Naive thymus-derived CD4-positive, alpha-beta T cell (primary cell): ENCODE measurements at regions not wholly inside any gene's neighbourhood (a gene's known extent, or its start where the extent isn't known, plus 50 kb on each side); places are given as distances from the start of the nearest gene placed in this dataset.
"Not testable (repeated sequence)": the region's sequence is repeated elsewhere in the genome, so short reads cannot be mapped to it uniquely, and the experiment has no call there.

Experiments
- ATAC-seq: fragments of 150-1000 bp; cut with Tn5 transposase; 2 replicates; pipeline ENCODE4 v1.10.0; 2021; ENCODE audit warnings: mild to moderate bottlenecking, moderate library complexity
- CTCF ChIA-PET: fragments of 350-600 bp; sonication (Branson Sonifier 250); formaldehyde crosslinking; loops from one replicate; lab custom pipeline; 2021; ENCODE audit warnings: antibody characterized with exemption; lab: Charles Lee
- POLR2A ChIA-PET: fragments of 350-600 bp; sonication (Branson Sonifier 250); formaldehyde crosslinking; loops from one replicate; lab custom pipeline; 2021; ENCODE audit warnings: antibody characterized with exemption, inconsistent platforms; lab: Charles Lee
- DNase-seq, 9 donors: peaks; one replicate each; pipeline versions ENCODE4 v3.0.0 to v3.0.0-alpha.2; 2020 to 2022; ENCODE audit warnings: mixed read lengths in 1 of 9
- H3K27ac ChIP-seq: one replicate; pipeline ENCODE4 v1.7.0; 2013; ENCODE audit warnings: mild to moderate bottlenecking, low read depth, low read length, moderate library complexity
- H3K27me3 ChIP-seq, 2 donors: one replicate each; pipeline ENCODE4 v1.7.0; 2013; ENCODE audit warnings: low read length in 2 of 2, mild to moderate bottlenecking in 2 of 2, moderate library complexity in 2 of 2; ENCODE audit not compliant: control insufficient read depth in 2 of 2, insufficient read depth in 2 of 2
- H3K36me3 ChIP-seq, 3 experiments: 1 replicate in 2 of 3; 2 replicates in 1 of 3; pipeline ENCODE4 v1.7.0; 2013; ENCODE audit warnings: low read length in 3 of 3, mild to moderate bottlenecking in 3 of 3, moderate library complexity in 1 of 3; ENCODE audit not compliant: insufficient read depth in 3 of 3, control insufficient read depth in 2 of 3
- H3K4me1 ChIP-seq, 2 donors: one replicate each; pipeline ENCODE4 v1.7.0; 2013; ENCODE audit warnings: low read length in 2 of 2, mild to moderate bottlenecking in 2 of 2, moderate library complexity in 1 of 2; ENCODE audit not compliant: control insufficient read depth in 2 of 2, insufficient read depth in 2 of 2
- H3K4me3 ChIP-seq: 2 replicates; pipeline ENCODE4 v1.7.0; 2013; ENCODE audit warnings: mild to moderate bottlenecking, low read length
- H3K9me3 ChIP-seq, 3 experiments: 1 replicate in 2 of 3; 2 replicates in 1 of 3; pipeline ENCODE4 v1.7.0; 2013; ENCODE audit warnings: low read length in 3 of 3; ENCODE audit not compliant: control insufficient read depth in 2 of 3
- H3K27ac Mint-ChIP-seq, 9 donors: one replicate each; pipeline ENCODE4 v1.8.0; 2020 to 2022; ENCODE audit warnings: mixed read lengths in 9 of 9, mild to moderate bottlenecking in 8 of 9, moderate library complexity in 5 of 9, inconsistent platforms in 2 of 9
- H3K27me3 Mint-ChIP-seq, 5 donors: one replicate each; pipeline ENCODE4 v1.8.0; 2021 to 2022; ENCODE audit warnings: mixed read lengths in 5 of 5, mild to moderate bottlenecking in 1 of 5
- H3K36me3 Mint-ChIP-seq, 5 donors: one replicate each; pipeline ENCODE4 v1.8.0; 2020 to 2022; ENCODE audit warnings: mixed read lengths in 5 of 5, mild to moderate bottlenecking in 3 of 5, inconsistent platforms in 1 of 5
- H3K4me1 Mint-ChIP-seq, 7 donors: one replicate each; pipeline ENCODE4 v1.8.0; 2020 to 2022; ENCODE audit warnings: mixed read lengths in 7 of 7, mild to moderate bottlenecking in 3 of 7, inconsistent platforms in 1 of 7
- H3K4me3 Mint-ChIP-seq, 10 donors: one replicate each; pipeline ENCODE4 v1.8.0; 2020 to 2022; ENCODE audit warnings: mild to moderate bottlenecking in 10 of 10, mixed read lengths in 10 of 10, moderate library complexity in 6 of 10, inconsistent platforms in 2 of 10
- H3K9me3 Mint-ChIP-seq, 11 donors: one replicate each; pipeline ENCODE4 v1.8.0; 2020 to 2022; ENCODE audit warnings: mixed read lengths in 11 of 11, mild to moderate bottlenecking in 4 of 11, inconsistent platforms in 1 of 11, moderate library complexity in 1 of 11
- intact Hi-C, 2 donors: fragments of 100-400 bp; cut with micrococcal nuclease; formaldehyde crosslinking; loops; one replicate each; pipeline ENCODE4 v1.15.1; 2023

DNA sequence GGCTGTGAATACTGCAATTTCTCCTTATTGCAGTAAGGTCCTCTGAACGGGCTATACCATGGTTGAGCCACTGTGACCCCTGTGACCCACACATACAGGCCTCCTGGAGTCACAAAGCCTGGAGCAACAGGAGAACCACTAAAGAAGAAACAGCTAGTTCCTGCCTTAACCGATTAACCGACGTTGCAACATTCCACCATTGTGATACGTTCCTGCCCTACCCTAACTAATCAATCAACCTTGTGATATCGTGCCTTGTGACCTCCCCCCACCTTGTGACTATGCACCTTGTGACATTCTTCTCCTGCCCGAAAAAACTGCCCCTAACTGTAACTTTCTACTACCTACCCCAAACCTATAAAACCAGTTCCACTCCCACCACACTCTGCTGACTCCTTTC, 301.5 kb upstream of the MAGEB16 start:
- H3K36me3 Mint-ChIP-seq, DNase-seq, H3K27me3 Mint-ChIP-seq, H3K27me3 ChIP-seq, H3K9me3 Mint-ChIP-seq, intact Hi-C loops, H3K27ac ChIP-seq, POLR2A ChIA-PET, H3K9me3 ChIP-seq, H3K4me3 ChIP-seq, H3K4me1 ChIP-seq, CTCF ChIA-PET, H3K27ac Mint-ChIP-seq, ATAC-seq, H3K4me3 Mint-ChIP-seq, H3K4me1 Mint-ChIP-seq, H3K36me3 ChIP-seq: not testable (repeated sequence)

DNA sequence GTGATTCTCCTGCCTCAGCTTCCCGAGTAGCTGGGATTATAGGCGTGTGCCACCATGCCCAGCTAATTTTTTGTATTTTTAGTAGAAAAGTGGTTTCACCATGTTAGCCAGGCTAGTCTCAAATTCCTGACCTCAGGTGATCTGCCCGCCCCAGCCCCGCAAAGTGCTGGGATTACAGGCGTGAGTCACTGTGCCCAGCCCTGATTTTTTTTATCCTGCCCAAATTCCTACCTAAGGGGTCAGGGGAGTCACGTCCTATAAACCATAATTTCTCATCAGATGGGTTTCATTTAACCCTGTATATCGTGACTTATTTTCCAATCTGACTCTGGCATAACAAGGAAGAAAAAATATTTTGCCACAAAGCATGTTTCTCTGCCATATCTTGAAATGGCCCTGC, 300.7 kb upstream of the MAGEB16 start:
- H3K9me3 Mint-ChIP-seq, DNase-seq, intact Hi-C loops, H3K4me1 Mint-ChIP-seq, H3K27ac Mint-ChIP-seq, CTCF ChIA-PET, H3K27ac ChIP-seq, H3K36me3 Mint-ChIP-seq, H3K4me3 ChIP-seq, H3K9me3 ChIP-seq, ATAC-seq, H3K4me1 ChIP-seq, H3K4me3 Mint-ChIP-seq, H3K36me3 ChIP-seq, H3K27me3 ChIP-seq, H3K27me3 Mint-ChIP-seq, POLR2A ChIA-PET: not testable (repeated sequence)

DNA sequence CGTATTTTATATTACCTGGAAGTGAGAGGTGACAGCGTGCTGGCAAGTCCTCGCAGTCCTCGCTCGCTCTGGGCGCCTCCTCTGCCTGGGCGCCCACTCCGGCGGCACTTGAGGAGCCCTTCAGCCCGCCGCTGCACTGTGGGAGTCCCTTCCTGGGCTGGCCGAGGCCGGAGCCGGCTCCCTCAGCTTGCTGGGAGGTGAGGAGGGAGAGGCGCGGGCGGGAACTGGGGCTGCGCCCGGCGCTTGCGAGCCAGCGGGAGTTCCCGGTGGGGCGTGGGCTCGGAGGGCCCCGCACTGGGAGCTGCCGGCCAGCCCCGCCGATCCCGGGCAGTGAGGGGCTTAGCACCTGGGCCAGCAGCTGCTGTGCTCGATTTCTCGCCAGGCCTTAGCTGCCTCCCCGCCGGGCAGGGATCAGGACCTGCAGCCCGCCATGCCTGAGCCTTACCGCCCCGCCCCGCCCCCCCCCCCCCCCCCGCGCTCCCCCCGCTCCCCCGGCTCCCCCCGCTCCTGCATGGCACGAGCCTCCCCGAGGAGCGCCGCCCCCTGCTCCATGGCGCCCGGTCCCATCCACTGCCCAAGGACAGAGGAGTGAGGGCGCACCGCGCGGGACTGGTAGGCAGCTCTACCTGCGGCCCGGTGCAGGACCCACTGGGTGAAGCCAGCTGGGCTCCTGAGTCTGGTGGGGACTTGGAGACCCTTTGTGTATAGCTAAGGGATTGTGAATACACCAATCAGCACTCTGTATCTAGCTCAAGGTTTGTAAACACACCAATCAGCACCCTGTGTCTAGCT, 298.9 kb upstream of the MAGEB16 start:
- H3K4me3 Mint-ChIP-seq, result no peak overlapping the region
- intact Hi-C loops, result no loop called here
- no peak for DNase-seq
- Histone ChIP-seq H3K9me3 (no peaks in the 10 kb centered on the region), H3K27ac (no peak overlapping the region), H3K36me3 (no peaks in the 10 kb centered on the region), H3K4me1 (no peaks in the 10 kb centered on the region), H3K27me3 (no peaks in the 10 kb centered on the region), H3K4me3 (no peak overlapping the region)
- no peaks in the 10 kb centered on the region for H3K36me3 Mint-ChIP-seq
- H3K4me1 Mint-ChIP-seq, result no peaks in the 10 kb centered on the region
- no peak for ATAC-seq
- ChIA-PET CTCF (interaction anchor here (0.6 kb wide), 1 partner anchor 1438 kb away, joined by 3 read pairs; no protein-coding TSS in a partner anchor), POLR2A (no interaction called here)
- H3K27ac Mint-ChIP-seq, result no peak overlapping the region
- no peaks in the 10 kb centered on the region for H3K27me3 Mint-ChIP-seq
- peaks cover 0 to 5% (median 0%) of the 10 kb centered on the region in 11 donors for H3K9me3 Mint-ChIP-seq

DNA sequence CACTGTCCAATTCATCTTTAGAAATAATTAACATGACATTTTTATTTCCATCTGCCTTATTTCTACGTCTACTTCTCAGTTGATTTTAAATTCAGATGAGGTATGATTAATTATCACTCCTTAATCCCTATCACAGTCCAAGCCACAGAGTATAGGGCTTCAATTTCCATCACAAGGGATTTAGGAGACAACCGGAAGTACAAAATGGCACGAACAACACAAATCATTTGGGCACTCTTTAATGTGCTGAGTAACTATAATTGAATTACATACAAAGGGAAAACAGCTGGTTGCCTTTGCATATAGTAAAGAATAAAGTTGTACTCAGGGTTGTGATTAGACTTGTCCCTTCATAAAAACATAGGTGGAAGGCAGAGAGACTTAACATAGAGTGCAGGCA, 290.4 kb upstream of the MAGEB16 start:
- Histone ChIP-seq H3K4me3 (no peak overlapping the region), H3K27me3 (no peaks in the 10 kb centered on the region), H3K4me1 (no peaks in the 10 kb centered on the region), H3K36me3 (no peaks in the 10 kb centered on the region), H3K9me3 (no peaks in the 10 kb centered on the region), H3K27ac (no peak overlapping the region)
- peaks cover 0 to 4% (median 0%) of the 10 kb centered on the region in 11 donors for H3K9me3 Mint-ChIP-seq
- no peaks in the 10 kb centered on the region for H3K27me3 Mint-ChIP-seq
- no peaks in the 10 kb centered on the region for H3K36me3 Mint-ChIP-seq
- H3K4me3 Mint-ChIP-seq, result no peak overlapping the region
- no peaks in the 10 kb centered on the region for H3K4me1 Mint-ChIP-seq
- intact Hi-C loops, result no loop called here
- ATAC-seq, result no peak
- ChIA-PET POLR2A (no interaction called here), CTCF (no interaction called here)
- DNase-seq, result no peak
- no peak overlapping the region for H3K27ac Mint-ChIP-seq

DNA sequence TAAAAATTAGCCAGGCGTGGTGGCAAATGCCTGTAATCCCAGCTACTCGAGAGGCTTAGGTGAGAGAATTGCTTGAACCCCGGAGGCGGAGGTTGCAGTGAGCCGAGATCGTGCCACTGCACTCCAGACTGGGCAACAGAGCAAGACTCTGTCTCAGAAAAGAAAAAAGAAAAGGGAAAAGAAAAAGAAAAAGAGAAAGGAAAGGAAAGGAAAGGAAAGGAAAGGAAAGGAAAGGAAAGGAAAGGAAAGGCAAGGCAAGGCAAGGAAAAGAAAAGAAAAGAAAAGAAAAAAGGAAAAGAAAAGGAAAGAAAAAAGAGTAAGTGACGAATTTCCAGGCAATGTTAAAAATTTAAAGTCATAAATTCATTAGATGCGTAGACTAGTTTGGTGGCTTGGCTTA, 250.1 kb upstream of the MAGEB16 start:
- H3K4me3 Mint-ChIP-seq, intact Hi-C loops, CTCF ChIA-PET, POLR2A ChIA-PET, DNase-seq, H3K4me3 ChIP-seq, H3K27ac Mint-ChIP-seq, H3K4me1 Mint-ChIP-seq, H3K27ac ChIP-seq, H3K4me1 ChIP-seq, H3K36me3 Mint-ChIP-seq, H3K27me3 ChIP-seq, H3K36me3 ChIP-seq, H3K27me3 Mint-ChIP-seq, H3K9me3 ChIP-seq, ATAC-seq: not testable (repeated sequence)
- H3K9me3 Mint-ChIP-seq, result peaks cover 0 to 11% (median 1%) of the 10 kb centered on the region in 11 donors

DNA sequence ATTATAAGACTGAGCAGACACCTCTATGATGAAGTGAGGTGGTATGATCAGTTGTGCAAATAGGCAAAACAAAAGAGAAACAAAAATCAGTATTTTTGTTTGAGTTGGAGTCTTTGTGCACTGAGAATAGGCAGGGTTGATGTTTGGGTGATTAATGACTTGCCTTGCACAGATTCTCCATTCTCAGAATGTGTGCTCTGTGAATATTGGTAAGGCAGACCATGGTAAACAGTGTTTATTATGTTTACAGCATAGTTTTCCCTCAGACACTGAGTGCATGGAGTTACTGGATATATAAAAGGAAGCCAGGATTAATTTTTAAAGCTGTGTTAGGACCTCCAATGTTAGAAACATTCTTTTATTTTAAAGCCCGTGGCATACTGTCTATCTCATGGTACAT, 240.2 kb upstream of the MAGEB16 start:
- Mint-ChIP-seq H3K4me3 (no peak overlapping the region), H3K27ac (no peak overlapping the region), H3K9me3 (peaks cover 0 to 1% (median 0%) of the 10 kb centered on the region in 11 donors), H3K4me1 (no peaks in the 10 kb centered on the region), H3K27me3 (no peaks in the 10 kb centered on the region), H3K36me3 (no peaks in the 10 kb centered on the region)
- Histone ChIP-seq H3K4me1 (no peaks in the 10 kb centered on the region), H3K27ac (no peak overlapping the region), H3K36me3 (no peaks in the 10 kb centered on the region), H3K4me3 (no peak overlapping the region), H3K27me3 (no peaks in the 10 kb centered on the region), H3K9me3 (no peaks in the 10 kb centered on the region)
- ChIA-PET CTCF (no interaction called here), POLR2A (no interaction called here)
- DNase-seq (no peak), ATAC-seq (no peak)
- intact Hi-C loops, result no loop called here

DNA sequence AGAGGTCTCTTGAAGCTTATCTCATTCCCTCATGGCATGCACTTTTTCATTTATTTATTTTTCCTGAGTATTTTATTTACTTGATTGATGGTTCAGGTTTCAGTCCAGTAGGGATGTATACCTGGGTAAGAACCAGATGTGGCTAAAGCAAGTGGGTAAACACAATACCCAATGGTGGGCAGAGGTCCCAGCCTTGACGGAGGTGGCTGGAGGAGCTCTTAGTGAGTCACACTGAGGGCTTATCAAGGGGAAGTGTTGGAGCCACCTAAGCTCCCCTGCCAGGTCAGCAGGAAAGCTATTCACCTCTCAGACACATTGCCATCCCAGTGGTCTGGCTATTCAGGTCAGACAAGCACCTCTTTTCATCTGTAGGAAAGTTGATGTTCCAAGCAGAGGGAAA, 236.2 kb upstream of the MAGEB16 start:
- CTCF ChIA-PET, result no interaction called here
- intact Hi-C loops, result no loop called here
- no peak for DNase-seq

More for the DNA sequence above, 236.2 kb upstream of the MAGEB16 start:
- ATAC-seq, result no peak
- Mint-ChIP-seq H3K4me1 (no peaks in the 10 kb centered on the region), H3K4me3 (no peak overlapping the region), H3K27me3 (no peaks in the 10 kb centered on the region), H3K36me3 (no peaks in the 10 kb centered on the region), H3K27ac (no peak overlapping the region), H3K9me3 (peaks cover 0 to 1% (median 0%) of the 10 kb centered on the region in 11 donors)
- H3K4me1 ChIP-seq, result no peaks in the 10 kb centered on the region
- H3K27ac ChIP-seq, result no peak overlapping the region
- H3K4me3 ChIP-seq, result no peak overlapping the region
- no peaks in the 10 kb centered on the region for H3K27me3 ChIP-seq
- H3K36me3 ChIP-seq, result no peaks in the 10 kb centered on the region
- POLR2A ChIA-PET, result no interaction called here
- no peaks in the 10 kb centered on the region for H3K9me3 ChIP-seq
